Keratinocyte (primary cell): ENCODE measurements at regions not wholly inside any gene's neighbourhood (a gene's known extent, or its start where the extent isn't known, plus 50 kb on each side); places are given as distances from the start of the nearest gene placed in this dataset.

Experiments
- DNase-seq: peaks from one replicate; pipeline ENCODE4 v3.0.0-alpha.2; 2011; ENCODE audit warnings: low read depth, missing footprints, low spot score
- FAIRE-seq: peaks from 2 replicates; lab custom pipeline; 2011; peaks lifted over from hg19 to GRCh38; lab: Jason Lieb, UNC
- H2AFZ ChIP-seq: 2 replicates; pipeline ENCODE4 v1.6.0; 2012; ENCODE audit warnings: low read length, control low read depth, inconsistent platforms; ENCODE audit not compliant: control insufficient read depth
- H3K27ac ChIP-seq: 2 replicates; pipeline ENCODE4 v1.5.1; 2011; ENCODE audit warnings: low read length; ENCODE audit not compliant: control insufficient read depth, insufficient read depth
- H3K27me3 ChIP-seq: 3 replicates; pipeline ENCODE4 v1.6.0; 2011; ENCODE audit warnings: low read length; ENCODE audit not compliant: control insufficient read depth, insufficient read depth; ENCODE audit errors: extremely low read depth
- H3K36me3 ChIP-seq, 2 experiments: 2 replicates in 1 of 2; 3 replicates in 1 of 2; pipeline ENCODE4 v1.5.1; 2011; ENCODE audit warnings: low read length in 2 of 2, mild to moderate bottlenecking in 1 of 2; ENCODE audit not compliant: control insufficient read depth in 2 of 2, insufficient read depth in 2 of 2; ENCODE audit errors: extremely low read depth in 1 of 2
- H3K4me1 ChIP-seq: 3 replicates; pipeline ENCODE4 v1.5.1; 2011; ENCODE audit warnings: low read length; ENCODE audit not compliant: control insufficient read depth, insufficient read depth; ENCODE audit errors: extremely low read depth
- H3K4me2 ChIP-seq: 3 replicates; pipeline ENCODE4 v1.6.0; 2011; ENCODE audit warnings: low read depth, low read length; ENCODE audit not compliant: control insufficient read depth, insufficient read depth; ENCODE audit errors: extremely low read depth
- H3K4me3 ChIP-seq, 3 experiments: fragments of 200-600 bp in 1 of 3; sonication (generic) in 1 of 3; 2 replicates in 2 of 3; 3 replicates in 1 of 3; pipeline ENCODE4 v1.5.1; 2011 to 2016; ENCODE audit warnings: low read length in 3 of 3, mild to moderate bottlenecking in 3 of 3, control low read depth in 2 of 3, inconsistent platforms in 1 of 3, low read depth in 1 of 3, mixed read lengths in 1 of 3, mixed run types in 1 of 3, moderate library complexity in 1 of 3; ENCODE audit not compliant: control insufficient read depth in 2 of 3, insufficient read depth in 2 of 3; ENCODE audit errors: extremely low read depth in 1 of 3
- H3K79me2 ChIP-seq: 2 replicates; pipeline ENCODE4 v1.6.0; 2012; ENCODE audit warnings: low read length; ENCODE audit not compliant: control insufficient read depth, insufficient read depth
- H3K9ac ChIP-seq: 3 replicates; pipeline ENCODE4 v1.6.0; 2011; ENCODE audit warnings: low read length; ENCODE audit not compliant: control insufficient read depth, insufficient read depth; ENCODE audit errors: extremely low read depth
- H3K9me1 ChIP-seq: 3 replicates; pipeline ENCODE4 v1.6.0; 2011; ENCODE audit warnings: low read length; ENCODE audit not compliant: control insufficient read depth, insufficient read depth; ENCODE audit errors: extremely low read depth
- H3K9me3 ChIP-seq: 2 replicates; pipeline ENCODE4 v1.5.1; 2012; ENCODE audit warnings: low read depth, low read length; ENCODE audit not compliant: control insufficient read depth
- H4K20me1 ChIP-seq: 3 replicates; pipeline ENCODE4 v1.6.0; 2011; ENCODE audit warnings: low read length; ENCODE audit not compliant: control insufficient read depth, insufficient read depth; ENCODE audit errors: extremely low read depth
- EZH2 ChIP-seq: IDR thresholded peaks from one replicate; pipeline ENCODE4 v1.6.1; 2012; ENCODE audit warnings: inconsistent platforms, mild to moderate bottlenecking, low read length, moderate library complexity
- dilution Hi-C: fragments of 300-500 bp; cut with MboI; formaldehyde crosslinking; loops from one replicate; pipeline ENCODE4 v1.7.0; 2020; ENCODE audit warnings: low sequenced_read_pairs; ENCODE audit not compliant: extremely low pct_ligation_motif_present
- TF ChIP-seq, protein P1 (sequence below), 3 experiments: IDR thresholded peaks in 1 of 3; conservative IDR thresholded peaks in 1 of 3; optimal IDR thresholded peaks in 1 of 3; 2 replicates in 2 of 3; 3 replicates in 1 of 3; pipeline versions ENCODE3 to v1.5.1; 2011; ENCODE audit warnings: low read length in 3 of 3, mild to moderate bottlenecking in 3 of 3, moderate library complexity in 2 of 3, control low read depth in 1 of 3, inconsistent platforms in 1 of 3; ENCODE audit not compliant: insufficient read depth in 2 of 3; ENCODE audit errors: extremely low read depth in 1 of 3

DNA sequence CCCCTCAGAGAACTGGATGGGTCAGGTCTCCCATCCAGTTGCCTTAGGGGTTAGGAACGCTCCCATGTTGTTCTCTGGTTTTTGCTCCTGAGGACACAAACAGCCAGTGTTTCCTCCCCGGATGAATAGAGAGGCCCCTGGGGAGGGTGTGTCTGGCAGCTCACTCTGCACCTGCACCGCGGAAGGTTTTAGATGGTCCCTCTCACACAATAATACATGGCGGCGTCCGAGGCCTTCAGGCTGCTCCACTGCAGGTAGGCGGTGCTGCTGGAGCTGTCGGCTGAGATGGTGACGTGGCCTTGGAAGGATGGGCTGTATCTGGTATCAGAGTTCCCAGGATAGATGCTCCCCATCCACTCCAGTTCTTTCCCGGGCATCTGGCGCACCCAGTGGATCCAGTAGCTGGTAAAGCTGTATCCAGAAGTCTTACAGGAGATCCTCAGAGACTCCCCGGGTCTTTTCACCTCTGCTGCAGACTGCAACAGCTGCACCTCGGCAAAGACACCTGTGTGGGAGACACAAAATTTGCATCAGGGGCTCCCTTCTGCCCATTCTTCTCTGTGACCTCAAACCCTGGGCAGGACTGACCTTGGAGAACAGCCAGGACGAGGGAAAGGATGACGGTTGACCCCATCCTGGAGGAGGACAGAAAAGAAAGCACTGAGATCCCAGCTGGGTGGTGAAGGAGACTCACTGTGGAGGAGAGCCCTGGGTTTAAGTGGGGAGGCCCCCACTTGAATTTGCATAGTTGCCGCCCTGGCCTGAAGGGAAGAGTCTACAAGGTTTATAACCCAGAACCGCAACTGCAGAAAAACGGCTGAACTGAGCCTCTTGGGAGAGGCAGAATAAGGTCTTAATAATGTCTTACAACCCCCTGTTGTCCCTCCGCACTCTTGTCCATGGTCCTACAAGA lies 1324.8 kb downstream of the TMEM121 start:
- TF ChIP-seq EZH2, result no peak
- TF ChIP-seq, protein P1, sequence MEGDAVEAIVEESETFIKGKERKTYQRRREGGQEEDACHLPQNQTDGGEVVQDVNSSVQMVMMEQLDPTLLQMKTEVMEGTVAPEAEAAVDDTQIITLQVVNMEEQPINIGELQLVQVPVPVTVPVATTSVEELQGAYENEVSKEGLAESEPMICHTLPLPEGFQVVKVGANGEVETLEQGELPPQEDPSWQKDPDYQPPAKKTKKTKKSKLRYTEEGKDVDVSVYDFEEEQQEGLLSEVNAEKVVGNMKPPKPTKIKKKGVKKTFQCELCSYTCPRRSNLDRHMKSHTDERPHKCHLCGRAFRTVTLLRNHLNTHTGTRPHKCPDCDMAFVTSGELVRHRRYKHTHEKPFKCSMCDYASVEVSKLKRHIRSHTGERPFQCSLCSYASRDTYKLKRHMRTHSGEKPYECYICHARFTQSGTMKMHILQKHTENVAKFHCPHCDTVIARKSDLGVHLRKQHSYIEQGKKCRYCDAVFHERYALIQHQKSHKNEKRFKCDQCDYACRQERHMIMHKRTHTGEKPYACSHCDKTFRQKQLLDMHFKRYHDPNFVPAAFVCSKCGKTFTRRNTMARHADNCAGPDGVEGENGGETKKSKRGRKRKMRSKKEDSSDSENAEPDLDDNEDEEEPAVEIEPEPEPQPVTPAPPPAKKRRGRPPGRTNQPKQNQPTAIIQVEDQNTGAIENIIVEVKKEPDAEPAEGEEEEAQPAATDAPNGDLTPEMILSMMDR (optimal IDR thresholded peaks at IDR 0.05 in 1 of 3, IDR thresholded peaks at IDR 0.05 in 1 of 3, conservative IDR thresholded peaks at IDR 0.05 in 1 of 3; ENCODE audit: extremely low read depth in 1 of 3, insufficient read depth in 2 of 3, low read length in 3 of 3), result no peak
- H3K4me3 ChIP-seq, result no peak overlapping the region
- H3K4me2 ChIP-seq, result no peak overlapping the region
- no peaks in the 10 kb centered on the region for H3K9me1 ChIP-seq
- dilution Hi-C loops, result no loop called here
- FAIRE-seq (no peak), DNase-seq (no peak)
- no peaks in the 10 kb centered on the region for H3K79me2 ChIP-seq
- no peak overlapping the region for H2AFZ ChIP-seq
- no peaks in the 10 kb centered on the region for H3K27me3 ChIP-seq
- H3K4me1 ChIP-seq, result no peaks in the 10 kb centered on the region
- H3K36me3 ChIP-seq, result no peaks in the 10 kb centered on the region
- H3K9ac ChIP-seq, result no peak overlapping the region
- no peaks in the 10 kb centered on the region for H3K9me3 ChIP-seq
- H3K27ac ChIP-seq, result no peak overlapping the region
- no peaks in the 10 kb centered on the region for H4K20me1 ChIP-seq

DNA sequence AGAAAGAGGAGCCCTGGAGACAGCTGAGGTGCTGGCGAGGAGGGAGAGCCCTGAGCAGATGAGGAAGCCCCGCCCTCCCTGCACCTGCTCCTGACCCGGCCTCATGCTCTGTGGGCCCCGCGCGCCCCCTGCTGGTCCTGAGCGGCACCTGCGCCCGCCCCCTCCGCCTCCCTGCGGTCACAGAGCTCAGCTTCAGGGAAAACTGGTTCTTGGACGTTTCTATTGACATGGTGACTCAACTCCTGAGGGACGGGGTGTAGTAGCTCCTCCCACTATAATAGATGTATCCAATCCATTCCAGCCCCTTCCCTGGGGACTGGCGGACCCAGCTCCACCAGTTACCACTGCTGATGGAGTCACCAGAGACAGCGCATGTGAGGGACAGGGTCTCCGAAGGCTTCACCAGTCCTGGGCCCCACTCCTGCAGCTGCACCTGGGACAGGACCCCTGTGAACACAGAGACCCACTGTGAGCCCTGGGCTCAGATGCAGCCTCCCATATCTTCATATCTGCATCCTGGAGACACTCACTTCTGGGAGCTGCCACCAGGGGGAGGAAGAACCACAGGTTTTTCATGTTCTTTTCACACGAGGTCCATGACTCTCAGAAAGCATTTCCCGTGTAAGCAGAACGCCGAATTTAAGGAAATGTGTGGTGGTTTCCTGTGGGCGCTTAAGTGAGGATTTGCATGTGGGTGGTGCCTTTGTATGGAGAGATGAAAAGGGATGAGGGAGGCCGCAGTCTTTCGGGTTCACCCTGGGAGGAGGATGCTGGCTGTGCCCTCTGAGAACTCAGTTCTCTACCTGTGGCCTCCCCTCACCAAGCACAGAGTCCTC lies 1346.4 kb downstream of the TMEM121 start:
- no peaks in the 10 kb centered on the region for H3K27me3 ChIP-seq
- H3K9ac ChIP-seq, result no peak overlapping the region
- H3K27ac ChIP-seq, result no peak overlapping the region
- H3K4me2 ChIP-seq, result no peak overlapping the region
- FAIRE-seq (no peak), DNase-seq (no peak)
- H3K79me2 ChIP-seq, result no peaks in the 10 kb centered on the region
- H3K36me3 ChIP-seq, result no peaks in the 10 kb centered on the region
- TF ChIP-seq, protein P1 (optimal IDR thresholded peaks at IDR 0.05 in 1 of 3, IDR thresholded peaks at IDR 0.05 in 1 of 3, conservative IDR thresholded peaks at IDR 0.05 in 1 of 3; ENCODE audit: extremely low read depth in 1 of 3, insufficient read depth in 2 of 3, low read length in 3 of 3), result peak in 2 of 3 experiments; percentile 19 to 27
- TF ChIP-seq EZH2, result no peak
- no peak overlapping the region for H3K4me3 ChIP-seq
- no peaks in the 10 kb centered on the region for H3K4me1 ChIP-seq
- dilution Hi-C loops, result no loop called here
- no peaks in the 10 kb centered on the region for H3K9me1 ChIP-seq
- no peaks in the 10 kb centered on the region for H3K9me3 ChIP-seq
- H4K20me1 ChIP-seq, result no peaks in the 10 kb centered on the region
- no peak overlapping the region for H2AFZ ChIP-seq
